NB4 (cell line): ENCODE measurements at regions not wholly inside any gene's neighbourhood (a gene's known extent, or its start where the extent isn't known, plus 50 kb on each side); places are given as distances from the start of the nearest gene placed in this dataset.

Experiments used
- DNase-seq: peaks from one replicate; pipeline ENCODE4 v3.0.0; 2010; ENCODE audit warnings: low read depth
- H3K4me3 ChIP-seq: one replicate; pipeline ENCODE4 v1.5.1; 2011; ENCODE audit warnings: mild to moderate bottlenecking, low read depth, low read length, moderate library complexity
- CTCF ChIP-seq: IDR thresholded peaks from one replicate; pipeline ENCODE4 v1.5.1; 2012; ENCODE audit warnings: low read depth, low read length
- MAX ChIP-seq: IDR thresholded peaks from 2 replicates; pipeline ENCODE4 v1.6.1; 2011; ENCODE audit warnings: low read depth, low read length
- MYC ChIP-seq: IDR thresholded peaks from 2 replicates; pipeline ENCODE4 v1.6.1; 2011; ENCODE audit warnings: low read depth, low read length
- POLR2A ChIP-seq: IDR thresholded peaks from 2 replicates; pipeline ENCODE4 v1.6.1; 2011; ENCODE audit warnings: mild to moderate bottlenecking; ENCODE audit not compliant: insufficient read length; ENCODE audit errors: extremely low read depth

- DNase-seq, result no peak
- no peak for TF ChIP-seq POLR2A
- no peak for TF ChIP-seq MYC
- no peak for TF ChIP-seq MAX
- TF ChIP-seq CTCF, result no peak
- H3K4me3 ChIP-seq, result no peak overlapping the region
Measured at GRCh38 chr11:120023120-120023519, 114.8 kb downstream of the TRIM29 start.

- no peak for TF ChIP-seq CTCF
- TF ChIP-seq MAX, result no peak
- DNase-seq, result no peak
- no peak overlapping the region for H3K4me3 ChIP-seq
Measured at GRCh38 chr11:120022617-120023016, 115.3 kb downstream of the TRIM29 start.

GRCh38 chr11:120021978-120022377 is 115.9 kb downstream of the TRIM29 start:
- TF ChIP-seq MAX (no peak), POLR2A (no peak), CTCF (no peak), MYC (no peak)
- no peak for DNase-seq
- no peak overlapping the region for H3K4me3 ChIP-seq

GRCh38 chr11:120021391-120021953 is 116.4 kb downstream of the TRIM29 start:
- TF ChIP-seq MAX (no peak), MYC (no peak), CTCF (no peak), POLR2A (no peak)
- no peak overlapping the region for H3K4me3 ChIP-seq
- DNase-seq, result no peak

- H3K4me3 ChIP-seq, result no peak overlapping the region
- no peak for TF ChIP-seq MYC
- no peak for TF ChIP-seq CTCF
- TF ChIP-seq MAX, result no peak
- no peak for TF ChIP-seq POLR2A
Measured at GRCh38 chr11:120020981-120021380, 116.9 kb downstream of the TRIM29 start.

GRCh38 chr11:120020486-120020885 is 117.4 kb downstream of the TRIM29 start:
- DNase-seq, result no peak
- TF ChIP-seq CTCF (no peak), POLR2A (no peak), MYC (no peak), MAX (no peak)
- no peak overlapping the region for H3K4me3 ChIP-seq

More at GRCh38 chr11:120020981-120021380, 116.9 kb downstream of the TRIM29 start:
- DNase-seq, result no peak
